NCI-H1930 (cell line): ENCODE measurements at regions not wholly inside any gene's neighbourhood (a gene's known extent, or its start where the extent isn't known, plus 50 kb on each side); places are given as distances from the start of the nearest gene placed in this dataset.
"Not testable (repeated sequence)": the region's sequence is repeated elsewhere in the genome, so short reads cannot be mapped to it uniquely, and the experiment has no call there.

Experiments
- DNase-seq, 2 experiments: peaks; one replicate each; lab custom pipeline; 2025; lab: John Stamatoyannopoulos, UW

- no peak for DNase-seq
These were observed 131.1 kb downstream of the GLUL start for GRCh38 chr1:182260516-182260915.

- DNase-seq = no peak
These were observed 131.6 kb downstream of the GLUL start for GRCh38 chr1:182259968-182260367.

- no peak for DNase-seq
These were observed 132.2 kb downstream of the GLUL start for GRCh38 chr1:182259229-182259872.

GRCh38 chr1:182257369-182258063 lies 134.1 kb downstream of the GLUL start:
- DNase-seq = no peak

- no peak for DNase-seq
These were observed 134.7 kb downstream of the GLUL start for GRCh38 chr1:182256931-182257330.

GRCh38 chr1:182255494-182255893 lies 136.1 kb downstream of the GLUL start:
- DNase-seq = no peak

- DNase-seq = no peak
These were observed 138.2 kb downstream of the GLUL start for GRCh38 chr1:182253319-182253860.

- no peak for DNase-seq
These were observed 140.0 kb downstream of the GLUL start for GRCh38 chr1:182251561-182251960.

- DNase-seq = no peak
These were observed 142.4 kb downstream of the GLUL start for GRCh38 chr1:182249201-182249676.

- DNase-seq = no peak
These were observed 142.9 kb downstream of the GLUL start for GRCh38 chr1:182248721-182249120.

- not testable (repeated sequence) for DNase-seq
These were observed 143.8 kb downstream of the GLUL start for GRCh38 chr1:182247813-182248212.

- DNase-seq = no peak
These were observed 144.8 kb downstream of the GLUL start for GRCh38 chr1:182246783-182247182.

- no peak for DNase-seq
These were observed 146.6 kb downstream of the GLUL start for GRCh38 chr1:182245040-182245439.

- DNase-seq = no peak
These were observed 147.1 kb downstream of the GLUL start for GRCh38 chr1:182244451-182244850.

- DNase-seq = no peak
These were observed 148.9 kb downstream of the GLUL start for GRCh38 chr1:182242641-182243040.

- DNase-seq = no peak
These were observed 151.5 kb downstream of the GLUL start for GRCh38 chr1:182240085-182240484.

GRCh38 chr1:182238421-182238820 lies 153.2 kb downstream of the GLUL start:
- DNase-seq = no peak

- DNase-seq = no peak
These were observed 154.3 kb downstream of the GLUL start for GRCh38 chr1:182237329-182237728.

- DNase-seq = no peak
These were observed 154.9 kb downstream of the GLUL start for GRCh38 chr1:182236651-182237077.

GRCh38 chr1:182235952-182236650 lies 155.5 kb downstream of the GLUL start:
- DNase-seq = no peak

- DNase-seq = no peak
These were observed 156.0 kb downstream of the GLUL start for GRCh38 chr1:182235604-182235951.

GRCh38 chr1:182229921-182230491 lies 161.6 kb downstream of the GLUL start:
- DNase-seq = no peak
